ENCODE measurements at regions not wholly inside any gene's neighbourhood (a gene's known extent, or its start where the extent isn't known, plus 50 kb on each side); places are given as distances from the start of the nearest gene placed in this dataset.

DNA sequence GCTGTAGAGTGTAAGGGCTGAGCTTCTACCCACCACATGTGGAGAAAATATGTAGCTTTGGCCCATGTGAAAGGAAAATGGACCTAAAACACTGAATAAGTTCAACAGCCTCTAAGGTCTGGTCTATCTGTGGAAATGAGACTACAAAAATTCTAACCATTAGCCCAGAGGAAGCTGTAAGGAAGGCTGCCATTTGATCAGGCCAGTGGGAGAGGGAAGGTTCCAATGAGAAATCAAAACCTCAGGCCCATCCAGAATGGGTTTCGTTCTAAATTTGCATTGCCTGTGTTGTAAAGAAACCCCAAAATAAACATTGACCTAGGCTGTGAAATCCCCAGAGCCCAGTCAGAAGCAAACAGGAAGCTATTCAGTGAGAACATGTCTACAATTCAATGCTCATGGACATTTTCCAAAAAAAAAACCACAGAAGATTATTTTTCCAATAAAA is 320.4 kb upstream of the SLC7A11 start:
- TF ChIP-seq CTCF (conservative IDR thresholded peaks at IDR 0.05 in 1 of 2, IDR thresholded peaks at IDR 0.05 in 1 of 2; ENCODE audit: extremely low read depth in 1 of 2, insufficient read depth in 1 of 2, low read depth in 1 of 2, low read length in 2 of 2) (no peak), EZH2 (IDR thresholded peaks at IDR 0.05; ENCODE audit: borderline replicate concordance, low read length) (no peak)
